A204.1 (cell line): ENCODE measurements at regions not wholly inside any gene's neighbourhood (a gene's known extent, or its start where the extent isn't known, plus 50 kb on each side); places are given as distances from the start of the nearest gene placed in this dataset.

Experiments
- FAIRE-seq: peaks from 2 replicates; lab custom pipeline; 2012; peaks lifted over from hg19 to GRCh38; lab: Jason Lieb, UNC

DNA sequence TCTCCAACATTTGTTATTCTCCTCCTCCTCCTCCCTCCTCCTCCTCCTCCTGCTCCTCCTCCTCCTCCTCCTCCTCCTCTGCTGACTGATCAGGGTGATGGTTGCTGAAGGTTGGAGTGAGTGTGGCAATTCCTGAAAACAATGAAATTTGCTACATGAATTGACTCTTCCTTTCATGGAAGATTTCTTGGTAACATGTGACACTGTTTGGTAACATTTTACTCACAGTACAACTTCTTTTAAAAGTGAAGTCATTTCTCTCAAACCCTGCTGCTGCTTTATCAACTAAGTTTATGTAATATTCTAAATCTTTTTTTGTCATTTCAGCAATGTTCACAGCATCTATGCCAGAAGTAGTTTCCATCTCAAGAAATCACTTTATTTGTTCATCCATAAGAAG, 543.0 kb downstream of the MAFB start:
- FAIRE-seq: no peak

GRCh38 chr20:40144581-40144980, 544.5 kb downstream of the MAFB start:
- no peak for FAIRE-seq

- FAIRE-seq: no peak
Measured at GRCh38 chr20:40134176-40134575, 554.9 kb downstream of the MAFB start.

DNA sequence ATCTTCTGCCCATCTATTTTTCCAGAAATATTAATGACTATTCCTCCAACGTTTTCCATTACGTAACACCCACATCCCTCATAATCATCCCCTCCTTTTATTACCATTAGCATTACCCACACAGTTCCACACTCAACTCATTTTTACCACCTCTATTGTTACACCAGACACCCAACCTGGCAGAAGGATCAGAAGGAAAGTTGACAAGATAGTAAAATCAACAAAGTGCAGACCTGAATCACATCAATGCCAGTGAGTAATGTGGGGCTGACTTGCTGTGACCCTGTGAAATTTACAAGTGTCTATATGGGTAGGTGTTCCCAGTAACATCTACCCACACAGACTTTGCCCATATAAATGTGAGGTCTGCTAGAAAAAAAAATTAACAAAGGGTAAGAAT, 568.2 kb downstream of the MAFB start:
- FAIRE-seq: no peak

GRCh38 chr20:40111282-40111681, 577.8 kb downstream of the MAFB start:
- FAIRE-seq: no peak

DNA sequence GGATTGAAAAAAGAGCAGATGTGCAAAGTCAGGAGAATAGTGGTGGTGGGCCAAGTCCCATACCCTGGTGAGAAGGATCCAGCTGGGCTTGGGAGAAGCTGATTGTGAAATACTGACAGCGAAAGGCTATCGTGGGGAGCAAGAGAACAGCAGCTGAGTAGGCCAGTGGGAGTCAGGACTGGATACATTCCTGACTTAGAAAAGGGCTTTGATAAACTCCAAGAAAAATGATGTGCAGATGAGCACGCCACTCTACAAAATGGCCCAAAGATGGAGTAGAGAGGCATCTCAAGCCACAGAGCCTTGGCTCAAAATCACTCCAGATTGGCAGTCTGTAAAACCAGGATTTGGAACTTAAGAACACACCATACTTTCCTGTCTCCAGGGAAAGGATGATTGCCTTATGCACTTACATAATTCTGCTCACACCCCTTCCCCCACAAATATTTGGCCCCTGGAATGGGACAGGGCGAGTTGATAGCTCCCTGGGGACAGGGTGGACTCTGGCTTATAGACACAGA, 578.7 kb downstream of the MAFB start:
- FAIRE-seq: no peak

- FAIRE-seq: no peak
Measured at GRCh38 chr20:40109136-40109535, 579.9 kb downstream of the MAFB start.

GRCh38 chr20:40108321-40108720, 580.7 kb downstream of the MAFB start:
- FAIRE-seq: no peak

DNA sequence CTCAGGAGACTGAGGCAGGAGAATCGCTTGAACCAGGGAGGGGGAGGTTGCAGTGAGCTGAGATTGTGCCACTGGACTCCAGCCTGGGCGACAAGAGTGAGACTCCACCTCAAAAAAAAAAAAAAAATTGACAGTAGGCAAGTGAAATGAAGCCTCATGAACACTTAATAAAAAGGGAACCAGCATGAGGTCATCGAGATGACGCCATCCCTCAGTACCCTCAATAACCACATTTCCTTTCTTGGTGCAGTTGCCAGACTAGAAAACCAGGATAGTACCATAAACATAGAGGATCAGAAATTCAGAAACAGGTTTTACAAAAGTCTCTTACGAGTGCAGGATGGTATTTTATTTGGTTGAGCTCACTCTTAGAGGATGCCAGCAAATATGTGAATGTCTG, 584.1 kb downstream of the MAFB start:
- no peak for FAIRE-seq

GRCh38 chr20:40103420-40103819, 585.6 kb downstream of the MAFB start:
- FAIRE-seq: no peak

- no peak for FAIRE-seq
Measured at GRCh38 chr20:40101560-40101959, 587.5 kb downstream of the MAFB start.

DNA sequence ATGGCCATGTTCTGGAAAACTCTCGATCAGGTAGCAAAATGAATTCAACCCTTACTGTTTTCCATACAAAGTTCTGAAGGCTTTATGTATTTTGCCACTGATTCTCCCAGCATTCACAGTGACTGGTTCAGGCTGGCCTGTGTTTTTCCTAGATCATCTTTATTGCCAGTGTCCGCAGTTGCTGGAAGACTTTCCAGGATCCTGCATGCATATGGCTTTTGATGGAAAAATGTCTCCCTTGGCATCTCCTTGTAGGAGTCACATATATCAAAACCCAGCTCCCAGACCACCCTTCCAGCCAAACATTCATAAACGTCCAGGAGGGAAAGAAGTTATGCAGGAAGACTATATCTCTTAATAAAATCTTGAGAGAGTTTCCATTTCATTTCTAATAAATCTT, 588.8 kb downstream of the MAFB start:
- FAIRE-seq: no peak

- FAIRE-seq: no peak
Measured at GRCh38 chr20:40090236-40090635, 598.8 kb downstream of the MAFB start.

DNA sequence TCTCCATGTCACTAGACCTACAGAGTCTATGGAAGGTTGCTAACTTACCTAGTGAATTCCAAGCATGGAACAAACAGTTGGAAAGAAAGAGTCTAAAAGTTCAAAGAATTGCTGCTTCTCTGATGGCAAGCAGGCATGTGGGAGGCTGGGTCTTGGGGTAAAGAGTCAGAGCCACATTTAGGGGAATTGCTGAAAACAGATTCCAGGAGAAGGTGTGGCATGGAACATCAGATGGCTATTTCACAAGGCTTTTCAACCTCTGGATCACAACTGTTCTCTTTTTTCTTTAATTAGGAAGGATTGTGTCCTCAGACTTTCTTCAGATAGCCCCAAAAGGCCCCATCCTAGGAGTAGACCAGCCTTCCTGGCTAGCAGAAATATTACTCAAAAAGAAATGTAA, 601.5 kb downstream of the MAFB start:
- no peak for FAIRE-seq

- FAIRE-seq: no peak
Measured at GRCh38 chr20:40085513-40085912, 603.5 kb downstream of the MAFB start.

DNA sequence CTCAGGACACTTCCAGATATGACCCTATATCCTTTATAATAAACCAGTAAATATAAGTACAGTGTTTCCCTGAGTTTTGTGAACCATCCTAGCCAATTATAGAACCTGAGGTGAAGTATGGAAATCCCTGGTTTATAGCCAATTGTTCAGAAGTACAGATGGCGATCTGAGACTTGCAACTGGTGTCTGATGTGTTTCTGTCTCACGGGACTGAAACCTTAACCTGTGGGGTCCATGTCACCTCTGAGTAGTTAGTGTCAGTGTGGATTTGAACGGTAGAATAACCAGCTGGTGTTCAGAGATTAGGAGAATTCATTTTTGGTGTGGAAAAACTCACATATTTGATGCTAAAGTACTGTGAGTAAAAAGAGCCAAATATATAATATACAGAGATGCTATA, 606.6 kb downstream of the MAFB start:
- no peak for FAIRE-seq

DNA sequence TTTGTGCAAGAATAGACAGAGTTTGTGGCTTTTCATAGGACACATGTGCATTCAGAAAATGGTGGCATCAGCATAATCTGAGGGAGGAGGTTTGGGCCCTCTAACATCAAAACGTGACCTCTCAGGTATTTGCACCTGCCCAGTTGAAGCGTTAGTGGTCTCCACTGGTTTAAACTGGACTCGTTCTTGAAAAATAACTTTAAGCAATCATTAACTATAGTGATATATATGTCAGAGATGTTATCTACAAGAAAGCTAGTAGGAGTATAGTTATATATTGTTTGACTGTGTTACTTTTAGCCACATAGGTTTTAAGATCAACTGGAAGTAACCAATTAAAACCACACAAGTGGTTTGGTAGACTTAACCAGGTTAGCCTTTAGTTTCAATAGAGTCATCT, 607.4 kb downstream of the MAFB start:
- FAIRE-seq: no peak

GRCh38 chr20:40080041-40080652, 608.9 kb downstream of the MAFB start:
- no peak for FAIRE-seq

- no peak for FAIRE-seq
Measured at GRCh38 chr20:40073535-40074111, 615.4 kb downstream of the MAFB start.

DNA sequence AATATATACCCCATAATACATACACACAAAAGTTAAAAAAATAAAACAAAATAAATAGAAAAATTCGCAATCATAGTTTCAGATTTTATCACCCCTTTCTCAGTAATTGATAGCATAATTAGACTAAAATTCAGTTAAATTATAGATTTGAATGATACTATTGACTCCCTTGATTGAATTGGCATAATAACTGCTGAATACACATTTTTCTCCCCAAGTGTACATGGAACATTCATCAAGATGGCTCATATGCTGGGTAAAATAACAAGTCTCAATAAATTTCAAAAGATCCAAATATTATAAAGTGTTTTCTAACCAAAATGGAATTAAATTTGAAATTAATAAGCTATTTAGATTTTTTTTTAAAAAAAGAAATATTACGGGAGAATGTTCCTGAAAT, 616.1 kb downstream of the MAFB start:
- FAIRE-seq: no peak

DNA sequence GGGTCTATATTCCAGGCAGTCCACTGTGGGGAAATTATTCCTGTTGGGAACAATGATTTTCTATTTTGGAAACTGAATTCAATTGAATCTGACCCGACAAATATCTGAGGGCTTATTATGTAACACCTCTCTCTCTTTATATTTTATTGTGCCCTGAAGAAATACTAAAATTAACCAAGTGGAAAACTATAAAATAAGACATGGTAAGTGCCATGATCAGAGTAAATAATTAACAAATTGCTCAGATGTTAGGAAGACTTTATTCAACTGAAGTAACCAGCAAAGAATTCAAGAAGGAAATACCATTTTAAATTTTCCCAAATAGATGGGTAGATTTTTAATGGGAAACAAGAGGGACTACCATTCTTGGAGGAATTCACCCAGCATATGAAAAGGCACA, 632.9 kb downstream of the MAFB start:
- no peak for FAIRE-seq

GRCh38 chr20:40055711-40056110, 633.3 kb downstream of the MAFB start:
- FAIRE-seq: no peak

DNA sequence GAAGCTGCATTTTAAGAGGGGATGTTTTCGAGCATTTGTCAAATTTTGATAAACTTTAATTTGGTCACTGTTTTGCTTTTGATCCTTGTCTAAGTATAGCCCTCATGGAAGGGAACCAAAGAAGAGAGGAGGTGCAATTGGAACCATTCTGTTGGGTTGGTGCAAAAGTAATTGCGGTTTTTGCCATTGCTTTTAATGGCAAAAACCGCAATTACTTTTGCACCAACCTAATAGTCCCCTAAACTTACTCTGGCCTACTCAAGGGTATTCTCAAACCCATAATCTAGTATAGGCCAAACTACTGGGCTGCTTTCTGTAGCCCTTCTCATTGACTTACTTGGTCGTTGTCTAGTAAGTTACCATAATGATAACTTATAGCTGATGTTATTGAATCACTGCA, 634.7 kb downstream of the MAFB start:
- no peak for FAIRE-seq

DNA sequence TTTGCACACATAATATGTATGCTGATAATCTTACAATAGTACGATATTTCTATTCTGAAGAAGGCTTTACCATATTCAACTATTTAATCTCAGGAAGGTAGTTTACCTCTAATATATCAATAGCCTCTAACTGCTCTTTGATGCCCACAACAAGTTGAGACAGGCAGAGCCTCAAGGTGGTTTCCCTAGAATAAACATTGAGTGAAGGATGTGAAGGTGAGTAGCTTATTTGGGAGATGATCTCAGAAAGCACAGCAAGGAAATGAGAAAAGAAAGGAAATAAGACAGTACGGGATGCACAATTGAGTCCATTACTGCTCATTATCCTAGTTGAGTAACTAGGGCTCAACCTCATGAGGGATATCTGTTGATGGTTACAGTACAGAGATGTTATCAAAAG, 638.4 kb downstream of the MAFB start:
- FAIRE-seq: no peak

DNA sequence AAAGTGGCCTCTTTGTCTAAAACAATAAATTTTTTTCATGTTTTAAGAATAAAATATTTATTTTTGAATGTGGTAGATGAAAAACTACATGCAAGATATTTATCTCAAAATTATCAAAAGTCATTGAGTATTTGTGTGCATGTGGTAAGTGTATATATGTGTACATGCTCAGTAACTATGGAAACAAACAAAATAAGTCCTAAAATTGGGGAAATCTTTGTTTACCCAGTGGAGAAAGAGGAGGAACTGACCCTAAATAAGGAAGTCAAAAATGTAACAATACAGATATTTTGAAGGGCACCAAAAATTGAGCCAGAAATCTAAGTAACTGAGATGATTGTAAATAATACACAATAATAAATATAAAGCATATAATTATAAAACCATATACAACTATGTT, 639.2 kb downstream of the MAFB start:
- FAIRE-seq: no peak
